ENCODE measurements at regions not wholly inside any gene's neighbourhood (a gene's known extent, or its start where the extent isn't known, plus 50 kb on each side); places are given as distances from the start of the nearest gene placed in this dataset.
A peak's percentile ranks its signal among the peaks of the same experiment; 100 is the strongest.

DNA sequence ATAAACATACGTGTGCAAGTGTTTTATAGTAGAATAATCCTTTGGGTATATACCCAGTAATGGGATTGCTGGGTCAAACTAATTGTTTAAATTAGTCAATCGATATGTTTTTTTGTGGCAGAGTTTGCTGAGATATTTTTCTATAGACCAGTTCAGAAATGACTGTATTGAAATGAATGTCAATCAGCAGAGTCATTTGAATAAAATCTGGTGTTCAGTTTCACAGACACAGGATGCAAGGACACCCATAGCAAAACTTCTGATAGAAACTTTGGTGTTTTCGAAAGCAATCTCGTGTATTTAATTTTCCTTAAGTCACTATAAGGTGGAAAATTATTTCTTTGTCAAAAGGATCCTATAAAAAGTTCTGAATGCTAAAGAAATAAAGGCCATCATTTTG is 434.4 kb downstream of the RAP2B start:
- no peaks in the 10 kb centered on the region for H3K36me3 ChIP-seq (ENCODE audit: control insufficient read depth, insufficient read depth, low read length)
- TF ChIP-seq, protein P1, sequence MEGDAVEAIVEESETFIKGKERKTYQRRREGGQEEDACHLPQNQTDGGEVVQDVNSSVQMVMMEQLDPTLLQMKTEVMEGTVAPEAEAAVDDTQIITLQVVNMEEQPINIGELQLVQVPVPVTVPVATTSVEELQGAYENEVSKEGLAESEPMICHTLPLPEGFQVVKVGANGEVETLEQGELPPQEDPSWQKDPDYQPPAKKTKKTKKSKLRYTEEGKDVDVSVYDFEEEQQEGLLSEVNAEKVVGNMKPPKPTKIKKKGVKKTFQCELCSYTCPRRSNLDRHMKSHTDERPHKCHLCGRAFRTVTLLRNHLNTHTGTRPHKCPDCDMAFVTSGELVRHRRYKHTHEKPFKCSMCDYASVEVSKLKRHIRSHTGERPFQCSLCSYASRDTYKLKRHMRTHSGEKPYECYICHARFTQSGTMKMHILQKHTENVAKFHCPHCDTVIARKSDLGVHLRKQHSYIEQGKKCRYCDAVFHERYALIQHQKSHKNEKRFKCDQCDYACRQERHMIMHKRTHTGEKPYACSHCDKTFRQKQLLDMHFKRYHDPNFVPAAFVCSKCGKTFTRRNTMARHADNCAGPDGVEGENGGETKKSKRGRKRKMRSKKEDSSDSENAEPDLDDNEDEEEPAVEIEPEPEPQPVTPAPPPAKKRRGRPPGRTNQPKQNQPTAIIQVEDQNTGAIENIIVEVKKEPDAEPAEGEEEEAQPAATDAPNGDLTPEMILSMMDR (IDR thresholded peaks at IDR 0.05; ENCODE audit: insufficient read depth, low read length, poor library complexity, severe bottlenecking) = no peak
- no peak overlapping the region for H3K4me3 ChIP-seq (ENCODE audit: low read depth, low read length)
- no peaks in the 10 kb centered on the region for H3K27me3 ChIP-seq (ENCODE audit: control insufficient read depth, insufficient read depth, low read length)
- DNase-seq (ENCODE audit: low read depth) = no peak

DNA sequence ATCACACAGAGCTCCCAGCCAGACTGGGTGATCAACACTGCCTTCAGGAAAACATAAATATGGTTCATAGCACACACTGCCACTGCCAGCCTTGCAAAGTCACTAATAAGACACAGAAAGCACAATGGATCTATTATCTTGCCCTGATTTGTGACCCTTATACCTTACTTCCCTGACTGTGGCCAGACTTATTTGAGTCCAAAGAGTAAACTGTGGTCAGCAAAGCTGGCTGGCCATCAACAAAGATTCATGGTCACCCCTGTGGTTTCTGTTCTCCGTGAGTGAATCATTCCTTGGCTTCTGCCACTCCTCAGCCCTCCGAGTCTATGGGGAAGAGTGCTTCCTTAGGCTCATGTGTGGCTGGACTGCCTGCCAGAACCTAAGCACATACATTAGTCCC is 437.7 kb downstream of the RAP2B start:
- no peak overlapping the region for H3K4me3 ChIP-seq (ENCODE audit: low read depth, low read length)
- TF ChIP-seq, protein P1 (IDR thresholded peaks at IDR 0.05; ENCODE audit: insufficient read depth, low read length, poor library complexity, severe bottlenecking) = no peak
- H3K36me3 ChIP-seq (ENCODE audit: control insufficient read depth, insufficient read depth, low read length) = no peaks in the 10 kb centered on the region
- peak; percentile 73 for DNase-seq (ENCODE audit: low read depth)
- no peaks in the 10 kb centered on the region for H3K27me3 ChIP-seq (ENCODE audit: control insufficient read depth, insufficient read depth, low read length)

DNA sequence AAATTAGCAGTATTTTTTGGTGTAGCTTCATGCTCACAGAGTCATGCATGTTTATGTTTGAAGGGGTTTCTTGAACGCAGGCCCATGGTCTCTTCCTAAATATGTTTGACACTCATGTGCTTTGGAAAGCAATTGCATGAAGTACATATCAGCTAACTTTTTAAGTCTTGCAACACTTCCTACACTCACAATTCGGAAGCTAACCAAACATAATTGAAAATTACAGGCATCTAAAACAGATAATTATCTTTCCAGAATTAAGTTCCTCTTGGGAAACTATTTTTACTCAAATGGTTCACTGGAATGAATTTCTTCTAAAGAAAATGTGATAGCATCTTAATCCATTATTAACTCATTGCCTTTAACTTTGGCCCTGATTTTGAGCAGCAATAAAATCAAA is 438.9 kb downstream of the RAP2B start:
- DNase-seq (ENCODE audit: low read depth) = no peak
- TF ChIP-seq, protein P1 (IDR thresholded peaks at IDR 0.05; ENCODE audit: insufficient read depth, low read length, poor library complexity, severe bottlenecking) = no peak
- Histone ChIP-seq H3K36me3 (ENCODE audit: control insufficient read depth, insufficient read depth, low read length) (no peaks in the 10 kb centered on the region), H3K27me3 (ENCODE audit: control insufficient read depth, insufficient read depth, low read length) (no peaks in the 10 kb centered on the region), H3K4me3 (ENCODE audit: low read depth, low read length) (no peak overlapping the region)

DNA sequence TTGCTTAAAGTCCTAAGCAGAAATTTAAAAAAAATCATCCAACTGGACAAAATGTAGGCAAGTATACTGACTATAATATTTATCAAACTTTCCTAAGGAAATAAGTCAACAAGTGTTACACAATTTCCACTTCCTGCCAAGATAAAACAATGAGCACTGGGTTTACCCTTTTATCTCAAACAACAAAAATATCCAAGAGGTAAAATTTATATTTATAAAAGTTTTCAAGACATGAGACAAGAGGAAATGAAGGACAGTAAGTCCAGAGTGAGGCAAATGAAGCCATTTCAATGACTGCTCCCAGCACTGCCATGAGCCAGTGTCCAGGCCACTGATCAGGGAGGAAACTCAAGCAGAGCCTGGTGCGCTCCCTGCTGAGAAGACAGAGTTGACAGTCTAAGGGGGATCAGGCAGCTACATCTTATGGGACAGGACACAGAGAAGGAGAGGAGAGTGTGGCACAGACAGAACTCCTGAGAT is 439.4 kb downstream of the RAP2B start:
- no peak for DNase-seq (ENCODE audit: low read depth)
- no peaks in the 10 kb centered on the region for H3K27me3 ChIP-seq (ENCODE audit: control insufficient read depth, insufficient read depth, low read length)
- no peaks in the 10 kb centered on the region for H3K36me3 ChIP-seq (ENCODE audit: control insufficient read depth, insufficient read depth, low read length)
- no peak overlapping the region for H3K4me3 ChIP-seq (ENCODE audit: low read depth, low read length)
- TF ChIP-seq, protein P1 (IDR thresholded peaks at IDR 0.05; ENCODE audit: insufficient read depth, low read length, poor library complexity, severe bottlenecking) = no peak

DNA sequence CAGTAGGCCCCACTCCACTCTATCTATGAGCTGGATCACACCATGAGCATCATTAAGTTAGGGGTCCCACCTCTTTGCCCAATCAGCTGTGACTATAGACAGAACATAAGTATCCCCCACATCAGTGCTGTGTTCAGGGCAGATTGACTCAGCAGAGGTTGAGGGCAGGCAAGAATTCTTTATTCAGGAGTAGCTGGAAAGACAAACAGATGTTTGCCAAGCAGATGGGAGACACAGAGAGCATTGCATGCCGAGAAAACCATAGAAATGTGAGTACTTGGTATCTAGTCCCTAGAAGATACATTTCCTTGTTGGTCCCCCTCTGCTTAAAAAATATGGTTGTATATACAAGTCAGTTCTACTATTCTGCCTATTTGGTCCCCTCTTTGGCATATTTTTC is 440.8 kb downstream of the RAP2B start:
- DNase-seq (ENCODE audit: low read depth) = no peak
- TF ChIP-seq, protein P1 (IDR thresholded peaks at IDR 0.05; ENCODE audit: insufficient read depth, low read length, poor library complexity, severe bottlenecking) = no peak
- Histone ChIP-seq H3K4me3 (ENCODE audit: low read depth, low read length) (no peak overlapping the region), H3K27me3 (ENCODE audit: control insufficient read depth, insufficient read depth, low read length) (no peaks in the 10 kb centered on the region), H3K36me3 (ENCODE audit: control insufficient read depth, insufficient read depth, low read length) (no peaks in the 10 kb centered on the region)

DNA sequence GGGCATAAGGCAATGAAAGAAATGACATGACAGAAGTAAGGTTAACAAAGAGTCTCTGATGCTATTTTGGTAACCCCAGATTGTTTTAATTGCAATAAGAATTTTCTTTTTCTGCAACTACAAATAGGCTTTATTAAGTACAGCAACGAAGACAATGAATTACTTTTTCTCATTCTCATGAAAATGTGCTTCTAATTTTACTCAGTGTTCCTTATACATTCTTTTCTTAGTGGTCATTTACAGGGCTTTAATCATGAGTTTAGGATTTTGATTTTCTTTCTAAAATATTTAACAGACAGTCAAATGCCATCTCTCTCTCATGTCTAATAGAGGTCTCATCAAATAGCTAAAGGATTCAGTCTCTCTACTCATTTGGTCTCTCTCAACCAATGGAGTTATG is 452.1 kb downstream of the RAP2B start:
- TF ChIP-seq, protein P1 (IDR thresholded peaks at IDR 0.05; ENCODE audit: insufficient read depth, low read length, poor library complexity, severe bottlenecking) = no peak
- DNase-seq (ENCODE audit: low read depth) = no peak
- Histone ChIP-seq H3K36me3 (ENCODE audit: control insufficient read depth, insufficient read depth, low read length) (no peaks in the 10 kb centered on the region), H3K27me3 (ENCODE audit: control insufficient read depth, insufficient read depth, low read length) (no peaks in the 10 kb centered on the region), H3K4me3 (ENCODE audit: low read depth, low read length) (no peak overlapping the region)

Measured in kidney epithelial cell (primary cell).